ENCODE measurements at regions not wholly inside any gene's neighbourhood (a gene's known extent, or its start where the extent isn't known, plus 50 kb on each side); places are given as distances from the start of the nearest gene placed in this dataset.

DNA sequence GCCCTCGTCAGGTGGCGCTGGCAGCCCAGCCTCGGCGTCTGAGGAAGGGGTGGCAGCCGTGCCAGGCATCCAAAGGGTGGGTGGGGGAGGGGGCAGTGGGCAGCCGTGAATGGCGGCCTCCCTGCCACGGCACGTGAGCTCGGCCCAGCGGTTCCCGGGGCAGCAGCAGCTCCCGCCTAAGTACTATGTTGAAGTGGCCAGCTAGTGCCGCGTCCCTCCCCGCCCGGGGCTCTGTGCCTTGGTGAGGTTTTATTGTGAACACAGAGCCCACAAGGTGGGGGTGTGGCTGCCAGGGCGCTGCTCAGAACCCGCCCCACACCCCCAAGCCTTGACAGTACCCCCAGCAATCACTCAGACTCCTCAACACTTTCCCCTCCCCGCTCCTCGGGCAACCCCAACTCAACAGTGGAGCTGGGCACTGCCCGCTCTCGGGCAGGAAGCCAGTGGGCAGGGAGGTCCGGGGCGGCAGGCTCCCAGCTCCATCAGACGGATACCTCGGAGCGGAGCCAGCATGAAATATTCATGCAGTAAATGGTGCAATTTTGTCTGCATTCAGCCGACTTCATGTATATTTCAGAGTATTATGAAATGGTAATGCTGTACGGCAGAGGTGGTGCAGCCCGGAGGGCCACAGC lies 80.4 kb downstream of the ENGASE start:
- intact Hi-C loops (cut with DNase I; ENCODE audit: low total_unique reads), result no loop called here
- Histone ChIP-seq H3K4me3 (no peak overlapping the region), H3K4me1 (no peaks in the 10 kb centered on the region), H3K9me3 (no peaks in the 10 kb centered on the region), H3K27ac (no peak overlapping the region), H3K36me3 (no peaks in the 10 kb centered on the region), H3K27me3 (peaks cover 0 to 93% of the 10 kb centered on the region in 2 donors)
- TF ChIP-seq CTCF (IDR thresholded peaks at IDR 0.05), result no peak
- no peak for DNase-seq

DNA sequence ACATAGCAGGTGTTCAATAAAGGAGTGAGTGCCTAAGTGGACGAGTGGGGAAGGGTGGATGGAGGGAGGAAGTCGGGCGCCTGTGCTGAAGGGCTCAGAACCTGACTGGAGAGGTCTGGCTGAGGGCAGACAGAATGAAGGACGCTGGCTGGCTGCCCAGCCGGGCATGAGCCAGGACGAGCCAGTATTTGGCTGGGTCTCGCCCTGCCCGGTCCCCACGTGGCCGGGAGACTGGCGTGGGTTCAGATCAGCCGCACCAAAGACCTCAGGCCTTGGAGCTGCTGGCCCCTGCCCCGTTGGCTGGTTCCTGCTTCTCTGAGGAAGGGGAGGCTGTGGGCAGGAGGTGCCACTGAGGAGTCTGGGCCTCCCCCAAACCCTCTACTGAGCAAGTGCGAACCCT lies 79.8 kb downstream of the ENGASE start:
- no peak for TF ChIP-seq CTCF (IDR thresholded peaks at IDR 0.05)
- H3K27ac ChIP-seq, result no peak overlapping the region
- no peaks in the 10 kb centered on the region for H3K9me3 ChIP-seq
- peaks cover 0 to 93% of the 10 kb centered on the region in 2 donors for H3K27me3 ChIP-seq
- intact Hi-C loops (cut with DNase I; ENCODE audit: low total_unique reads), result no loop called here
- DNase-seq, result no peak
- H3K4me1 ChIP-seq, result no peaks in the 10 kb centered on the region
- no peak overlapping the region for H3K4me3 ChIP-seq
- no peaks in the 10 kb centered on the region for H3K36me3 ChIP-seq

- intact Hi-C loops (cut with DNase I; ENCODE audit: low total_unique reads), result no loop called here
- H3K9me3 ChIP-seq, result no peaks in the 10 kb centered on the region
- peaks cover 0 to 93% of the 10 kb centered on the region in 2 donors for H3K27me3 ChIP-seq
- no peaks in the 10 kb centered on the region for H3K36me3 ChIP-seq
- H3K4me1 ChIP-seq, result no peaks in the 10 kb centered on the region
- no peak overlapping the region for H3K4me3 ChIP-seq
- TF ChIP-seq CTCF (IDR thresholded peaks at IDR 0.05), result no peak
- no peak for DNase-seq
- H3K27ac ChIP-seq, result no peak overlapping the region
These were observed 78.9 kb downstream of the ENGASE start for GRCh38 chr17:79153367-79154130.

GRCh38 chr17:79152636-79153035 lies 78.0 kb downstream of the ENGASE start:
- Histone ChIP-seq H3K27ac (no peak overlapping the region), H3K4me3 (no peak overlapping the region), H3K9me3 (no peaks in the 10 kb centered on the region), H3K27me3 (peaks cover 0 to 93% of the 10 kb centered on the region in 2 donors), H3K36me3 (no peaks in the 10 kb centered on the region), H3K4me1 (no peaks in the 10 kb centered on the region)
- intact Hi-C loops (cut with DNase I; ENCODE audit: low total_unique reads), result no loop called here
- no peak for TF ChIP-seq CTCF (IDR thresholded peaks at IDR 0.05)
- no peak for DNase-seq

GRCh38 chr17:79152110-79152509 lies 77.5 kb downstream of the ENGASE start:
- H3K27ac ChIP-seq, result no peak overlapping the region
- no peak for DNase-seq
- no peak for TF ChIP-seq CTCF (IDR thresholded peaks at IDR 0.05)
- intact Hi-C loops (cut with DNase I; ENCODE audit: low total_unique reads), result no loop called here
- H3K4me1 ChIP-seq, result no peaks in the 10 kb centered on the region
- no peaks in the 10 kb centered on the region for H3K9me3 ChIP-seq
- peaks cover 0 to 93% of the 10 kb centered on the region in 2 donors for H3K27me3 ChIP-seq
- H3K36me3 ChIP-seq, result no peaks in the 10 kb centered on the region
- no peak overlapping the region for H3K4me3 ChIP-seq
